ENCODE measurements at regions not wholly inside any gene's neighbourhood (a gene's known extent, or its start where the extent isn't known, plus 50 kb on each side); places are given as distances from the start of the nearest gene placed in this dataset.

DNA sequence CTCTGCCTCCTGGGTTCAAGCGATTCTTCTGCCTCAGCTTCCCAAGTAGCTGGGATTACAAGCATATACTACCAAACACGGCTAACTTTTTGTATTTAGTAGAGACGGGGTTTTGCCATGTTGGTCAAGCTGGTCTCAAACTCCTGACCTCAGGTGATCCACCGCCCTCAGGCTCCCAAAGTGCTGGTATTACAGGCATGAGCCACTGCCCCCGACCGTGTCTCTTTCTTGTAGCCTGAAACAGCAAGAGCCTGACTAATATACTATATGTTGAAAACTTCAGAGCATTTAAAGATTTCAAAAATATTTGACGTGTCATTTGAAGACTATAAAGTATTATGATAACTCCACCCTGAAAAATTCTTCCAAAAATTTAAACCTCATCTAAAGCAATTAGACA lies 71.7 kb upstream of the ZNF648 start:
- intact Hi-C loops (cut with micrococcal nuclease) (no loop called here), in situ Hi-C loops (cut with MboI) (no loop called here)
- Histone ChIP-seq H3K36me3 (ENCODE audit: control insufficient read depth, insufficient read depth, low read length) (no peaks in the 10 kb centered on the region), H3K9me1 (ENCODE audit: control insufficient read depth, insufficient read depth, low read length) (no peaks in the 10 kb centered on the region), H4K20me1 (replicated peaks; ENCODE audit: control insufficient read depth, insufficient read depth, low read length) (no peaks in the 10 kb centered on the region), H3K9me3 (replicated peaks; ENCODE audit: control insufficient read depth, insufficient read depth, low read depth, low read length) (no peaks in the 10 kb centered on the region; the same call in 1 of the 2 replicates), H3K27ac (ENCODE audit: extremely low read depth, low read depth, low read length) (no peak overlapping the region), H3K4me2 (ENCODE audit: insufficient read depth, low read length) (no peak overlapping the region), H3K9ac (ENCODE audit: insufficient read depth in 1 of 2, low read depth in 2 of 2, low read length in 2 of 2) (no peak overlapping the region), H3K4me1 (replicated peaks in 1 of 2; ENCODE audit: control insufficient read depth in 2 of 2, insufficient read depth in 2 of 2, low read length in 2 of 2) (no peaks in the 10 kb centered on the region), H3K27me3 (ENCODE audit: control insufficient read depth in 2 of 2, insufficient read depth in 2 of 2, low read length in 2 of 2) (peaks cover 22 to 32% of the 10 kb centered on the region in 2 experiments), H2AFZ (ENCODE audit: low read depth, low read length) (no peak overlapping the region), H3K4me3 (no peak overlapping the region), H3K79me2 (ENCODE audit: control insufficient read depth, insufficient read depth, low read length) (no peaks in the 10 kb centered on the region)
- WGBS (ENCODE audit: insufficient coverage, low coverage, missing lambda C conversion rate): 1% methylated on average over 7 of the region's 7 CpGs
- DNase-seq (ENCODE audit: extremely low read depth in 1 of 4, low spot score in 3 of 4) (no peak), ATAC-seq (no peak), FAIRE-seq (no peak)
- no TSS peak for BruUV-seq (replicated peaks)
- CTCF ChIA-PET (ENCODE audit: low intra/inter-chr PET ratio): no interaction called here
- POLR2A ChIA-PET: interaction anchor here (0.7 to 1.6 kb wide), 3 partner anchors 12 to 259 kb away, joined by 4 to 7 read pairs (median 4); partner anchors contain the start of gene GLUL
- TF ChIP-seq ZNF354B (CRISPR knock-in tag; IDR thresholded peaks at IDR 0.05) (no peak), FOXJ2 (tag; IDR thresholded peaks at IDR 0.05) (no peak), SMARCA5 (IDR thresholded peaks at IDR 0.05) (no peak), XRCC3 (IDR thresholded peaks at IDR 0.05) (no peak), CHCHD3 (CRISPR knock-in tag; IDR thresholded peaks at IDR 0.05) (no peak), ZNF12 (CRISPR knock-in tag; IDR thresholded peaks at IDR 0.05) (no peak)
- TF ChIP-seq, protein P1, sequence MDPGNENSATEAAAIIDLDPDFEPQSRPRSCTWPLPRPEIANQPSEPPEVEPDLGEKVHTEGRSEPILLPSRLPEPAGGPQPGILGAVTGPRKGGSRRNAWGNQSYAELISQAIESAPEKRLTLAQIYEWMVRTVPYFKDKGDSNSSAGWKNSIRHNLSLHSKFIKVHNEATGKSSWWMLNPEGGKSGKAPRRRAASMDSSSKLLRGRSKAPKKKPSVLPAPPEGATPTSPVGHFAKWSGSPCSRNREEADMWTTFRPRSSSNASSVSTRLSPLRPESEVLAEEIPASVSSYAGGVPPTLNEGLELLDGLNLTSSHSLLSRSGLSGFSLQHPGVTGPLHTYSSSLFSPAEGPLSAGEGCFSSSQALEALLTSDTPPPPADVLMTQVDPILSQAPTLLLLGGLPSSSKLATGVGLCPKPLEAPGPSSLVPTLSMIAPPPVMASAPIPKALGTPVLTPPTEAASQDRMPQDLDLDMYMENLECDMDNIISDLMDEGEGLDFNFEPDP (CRISPR knock-in tag; IDR thresholded peaks at IDR 0.05): no peak
- TF ChIP-seq, protein P2, sequence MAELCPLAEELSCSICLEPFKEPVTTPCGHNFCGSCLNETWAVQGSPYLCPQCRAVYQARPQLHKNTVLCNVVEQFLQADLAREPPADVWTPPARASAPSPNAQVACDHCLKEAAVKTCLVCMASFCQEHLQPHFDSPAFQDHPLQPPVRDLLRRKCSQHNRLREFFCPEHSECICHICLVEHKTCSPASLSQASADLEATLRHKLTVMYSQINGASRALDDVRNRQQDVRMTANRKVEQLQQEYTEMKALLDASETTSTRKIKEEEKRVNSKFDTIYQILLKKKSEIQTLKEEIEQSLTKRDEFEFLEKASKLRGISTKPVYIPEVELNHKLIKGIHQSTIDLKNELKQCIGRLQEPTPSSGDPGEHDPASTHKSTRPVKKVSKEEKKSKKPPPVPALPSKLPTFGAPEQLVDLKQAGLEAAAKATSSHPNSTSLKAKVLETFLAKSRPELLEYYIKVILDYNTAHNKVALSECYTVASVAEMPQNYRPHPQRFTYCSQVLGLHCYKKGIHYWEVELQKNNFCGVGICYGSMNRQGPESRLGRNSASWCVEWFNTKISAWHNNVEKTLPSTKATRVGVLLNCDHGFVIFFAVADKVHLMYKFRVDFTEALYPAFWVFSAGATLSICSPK (IDR thresholded peaks at IDR 0.05; ENCODE audit: borderline replicate concordance): no peak
- TF ChIP-seq, protein P3, sequence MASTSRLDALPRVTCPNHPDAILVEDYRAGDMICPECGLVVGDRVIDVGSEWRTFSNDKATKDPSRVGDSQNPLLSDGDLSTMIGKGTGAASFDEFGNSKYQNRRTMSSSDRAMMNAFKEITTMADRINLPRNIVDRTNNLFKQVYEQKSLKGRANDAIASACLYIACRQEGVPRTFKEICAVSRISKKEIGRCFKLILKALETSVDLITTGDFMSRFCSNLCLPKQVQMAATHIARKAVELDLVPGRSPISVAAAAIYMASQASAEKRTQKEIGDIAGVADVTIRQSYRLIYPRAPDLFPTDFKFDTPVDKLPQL (IDR thresholded peaks at IDR 0.05; ENCODE audit: extremely low read depth, insufficient read length): no peak
- TF ChIP-seq, protein P4, sequence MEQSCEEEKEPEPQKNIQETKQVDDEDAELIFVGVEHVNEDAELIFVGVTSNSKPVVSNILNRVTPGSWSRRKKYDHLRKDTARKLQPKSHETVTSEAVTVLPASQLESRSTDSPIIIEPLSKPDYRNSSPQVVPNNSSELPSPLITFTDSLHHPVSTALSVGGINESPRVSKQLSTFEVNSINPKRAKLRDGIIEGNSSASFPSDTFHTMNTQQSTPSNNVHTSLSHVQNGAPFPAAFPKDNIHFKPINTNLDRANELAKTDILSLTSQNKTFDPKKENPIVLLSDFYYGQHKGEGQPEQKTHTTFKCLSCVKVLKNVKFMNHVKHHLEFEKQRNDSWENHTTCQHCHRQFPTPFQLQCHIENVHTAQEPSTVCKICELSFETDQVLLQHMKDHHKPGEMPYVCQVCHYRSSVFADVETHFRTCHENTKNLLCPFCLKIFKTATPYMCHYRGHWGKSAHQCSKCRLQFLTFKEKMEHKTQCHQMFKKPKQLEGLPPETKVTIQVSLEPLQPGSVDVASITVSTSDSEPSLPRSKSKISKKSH (CRISPR knock-in tag; IDR thresholded peaks at IDR 0.05): no peak

Measured in K562 (cell line).